ENCODE measurements at regions not wholly inside any gene's neighbourhood (a gene's known extent, or its start where the extent isn't known, plus 50 kb on each side); places are given as distances from the start of the nearest gene placed in this dataset.

DNA sequence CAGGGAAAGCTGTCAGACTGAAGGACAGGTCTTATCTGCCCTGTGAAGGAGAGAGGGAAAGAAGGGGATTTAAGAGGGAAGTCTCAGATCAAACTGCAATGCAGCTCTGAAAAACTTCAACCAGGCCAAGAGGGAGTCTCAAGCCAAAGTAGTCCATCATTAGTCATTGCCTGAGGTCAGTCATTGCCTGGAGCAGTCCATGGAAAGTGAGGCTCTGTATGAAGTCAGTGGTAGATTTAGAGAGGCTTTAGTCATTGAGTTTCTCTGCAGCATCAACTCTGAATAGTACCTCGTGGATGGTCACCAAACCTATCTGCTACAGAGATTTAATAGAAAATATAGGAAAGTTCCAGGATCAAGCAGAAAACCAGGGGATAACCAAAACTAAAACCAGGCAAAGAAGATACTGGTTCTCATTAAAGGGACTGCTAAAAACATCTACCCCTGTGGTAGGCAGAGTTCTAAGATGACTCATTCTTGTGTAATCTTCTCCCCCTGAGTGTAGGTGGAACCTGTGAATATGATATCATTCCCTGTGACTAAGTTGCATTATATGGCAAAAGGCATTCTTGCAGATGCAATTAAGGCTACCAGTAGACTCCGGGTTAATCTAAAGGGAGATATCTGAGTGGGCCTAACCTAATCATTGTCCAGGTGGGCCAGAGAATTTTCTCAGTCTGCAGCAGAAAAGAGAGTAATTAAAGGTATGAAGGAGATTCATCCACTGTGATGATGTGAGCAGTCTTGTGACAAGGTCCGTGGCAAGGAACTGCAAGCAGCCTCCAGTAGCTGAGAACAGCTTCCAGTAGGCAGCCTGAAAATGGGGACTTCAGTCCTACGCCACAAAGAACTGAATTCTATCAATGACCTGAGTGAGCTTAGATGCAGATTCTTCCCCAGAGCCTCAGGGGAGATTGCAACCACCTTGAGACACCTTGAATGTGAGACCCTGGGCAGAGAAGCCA is 123.1 kb downstream of the GALC start:
- H3K4me3 ChIP-seq (ENCODE audit: low read depth, low read length) = no peak overlapping the region
- H3K27me3 ChIP-seq (replicated peaks) = no peaks in the 10 kb centered on the region
- TF ChIP-seq, protein P1, sequence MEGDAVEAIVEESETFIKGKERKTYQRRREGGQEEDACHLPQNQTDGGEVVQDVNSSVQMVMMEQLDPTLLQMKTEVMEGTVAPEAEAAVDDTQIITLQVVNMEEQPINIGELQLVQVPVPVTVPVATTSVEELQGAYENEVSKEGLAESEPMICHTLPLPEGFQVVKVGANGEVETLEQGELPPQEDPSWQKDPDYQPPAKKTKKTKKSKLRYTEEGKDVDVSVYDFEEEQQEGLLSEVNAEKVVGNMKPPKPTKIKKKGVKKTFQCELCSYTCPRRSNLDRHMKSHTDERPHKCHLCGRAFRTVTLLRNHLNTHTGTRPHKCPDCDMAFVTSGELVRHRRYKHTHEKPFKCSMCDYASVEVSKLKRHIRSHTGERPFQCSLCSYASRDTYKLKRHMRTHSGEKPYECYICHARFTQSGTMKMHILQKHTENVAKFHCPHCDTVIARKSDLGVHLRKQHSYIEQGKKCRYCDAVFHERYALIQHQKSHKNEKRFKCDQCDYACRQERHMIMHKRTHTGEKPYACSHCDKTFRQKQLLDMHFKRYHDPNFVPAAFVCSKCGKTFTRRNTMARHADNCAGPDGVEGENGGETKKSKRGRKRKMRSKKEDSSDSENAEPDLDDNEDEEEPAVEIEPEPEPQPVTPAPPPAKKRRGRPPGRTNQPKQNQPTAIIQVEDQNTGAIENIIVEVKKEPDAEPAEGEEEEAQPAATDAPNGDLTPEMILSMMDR (IDR thresholded peaks at IDR 0.05; ENCODE audit: low read depth, low read length, missing control alignments) = no peak
- in situ Hi-C loops (cut with HindIII; ENCODE audit: low pct_ligation_motif_present, low sequenced_read_pairs) = no loop called here
- no peak overlapping the region for H3K27ac ChIP-seq
- no peaks in the 10 kb centered on the region for H3K36me3 ChIP-seq (replicated peaks)
- no peak for DNase-seq

GRCh38 chr14:87868920-87869319 is 124.1 kb downstream of the GALC start:
- DNase-seq = no peak
- H3K36me3 ChIP-seq (replicated peaks) = no peaks in the 10 kb centered on the region
- no peak overlapping the region for H3K27ac ChIP-seq
- H3K4me3 ChIP-seq (ENCODE audit: low read depth, low read length) = no peak overlapping the region
- TF ChIP-seq, protein P1 (IDR thresholded peaks at IDR 0.05; ENCODE audit: low read depth, low read length, missing control alignments) = no peak
- in situ Hi-C loops (cut with HindIII; ENCODE audit: low pct_ligation_motif_present, low sequenced_read_pairs) = no loop called here
- H3K27me3 ChIP-seq (replicated peaks) = no peaks in the 10 kb centered on the region

DNA sequence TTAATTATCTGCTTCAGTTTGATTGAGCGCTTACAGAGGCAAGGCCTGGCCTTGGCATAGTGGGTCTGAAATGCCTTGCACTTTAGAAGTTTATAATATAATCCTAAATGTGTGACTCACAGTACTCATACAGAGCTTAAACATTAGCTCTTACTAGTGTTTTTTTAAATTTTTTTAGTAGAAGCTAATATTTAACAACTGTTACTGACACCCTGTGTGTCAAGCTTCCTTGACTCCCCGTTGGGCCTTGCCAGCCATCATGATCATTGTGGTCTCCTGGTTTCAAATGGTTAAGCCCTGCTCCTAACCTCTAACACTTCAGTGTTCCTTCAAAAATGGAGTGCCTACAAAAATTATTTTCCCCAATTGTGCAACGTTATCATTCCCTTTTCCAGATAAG is 126.9 kb downstream of the GALC start:
- no peak overlapping the region for H3K27ac ChIP-seq
- in situ Hi-C loops (cut with HindIII; ENCODE audit: low pct_ligation_motif_present, low sequenced_read_pairs) = no loop called here

DNA sequence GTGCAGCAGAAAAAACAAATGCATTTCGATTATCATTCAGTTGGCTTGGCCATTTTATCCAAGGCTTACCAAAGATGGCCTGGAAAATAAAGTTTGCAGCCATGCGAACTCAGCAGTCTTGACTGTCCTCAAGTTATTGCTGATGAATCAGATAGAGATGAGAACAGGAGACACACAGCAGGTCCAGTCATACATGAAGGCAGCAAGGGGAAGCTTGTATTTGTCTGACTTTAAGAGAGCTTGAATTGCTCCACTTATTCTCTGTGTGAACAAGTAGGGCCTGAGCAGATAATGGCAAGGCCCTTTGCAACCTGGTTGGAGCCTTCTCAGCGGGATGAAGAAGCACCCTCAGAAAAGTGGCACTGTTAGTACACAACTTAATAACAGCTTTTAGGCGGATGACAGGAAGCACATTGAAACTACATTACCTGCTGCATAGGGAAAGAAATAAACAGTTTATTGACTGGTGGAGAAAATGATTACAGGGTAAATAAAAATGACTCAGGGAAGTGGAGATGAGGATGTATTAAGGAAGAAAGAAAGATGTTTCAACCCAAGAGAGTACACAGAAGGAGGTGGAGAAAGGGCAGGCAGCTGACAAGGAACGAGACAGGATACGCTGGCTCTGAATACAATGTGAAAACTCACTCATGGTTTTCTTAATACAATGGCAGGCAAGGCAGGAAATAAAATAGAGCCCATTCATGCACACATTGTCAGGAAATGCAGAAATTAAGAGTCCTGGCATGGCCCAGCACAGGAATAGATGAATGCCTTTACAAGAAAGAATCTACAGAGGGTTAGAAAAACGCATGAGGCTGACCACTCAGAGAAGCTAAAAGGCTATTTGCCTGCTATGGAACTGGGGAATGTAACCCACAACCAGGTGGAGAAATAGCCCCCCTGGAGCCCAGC is 128.4 kb downstream of the GALC start:
- no peak overlapping the region for H3K4me3 ChIP-seq (ENCODE audit: low read depth, low read length)
- DNase-seq = no peak
- TF ChIP-seq, protein P1 (IDR thresholded peaks at IDR 0.05; ENCODE audit: low read depth, low read length, missing control alignments) = no peak
- in situ Hi-C loops (cut with HindIII; ENCODE audit: low pct_ligation_motif_present, low sequenced_read_pairs) = no loop called here
- H3K27me3 ChIP-seq (replicated peaks) = no peaks in the 10 kb centered on the region
- no peak overlapping the region for H3K27ac ChIP-seq
- H3K36me3 ChIP-seq (replicated peaks) = no peaks in the 10 kb centered on the region

More for the DNA sequence above, 126.9 kb downstream of the GALC start:
- TF ChIP-seq, protein P1 (IDR thresholded peaks at IDR 0.05; ENCODE audit: low read depth, low read length, missing control alignments) = no peak
- DNase-seq = no peak
- Histone ChIP-seq H3K36me3 (replicated peaks) (no peaks in the 10 kb centered on the region), H3K27me3 (replicated peaks) (no peaks in the 10 kb centered on the region), H3K4me3 (ENCODE audit: low read depth, low read length) (no peak overlapping the region)

- Histone ChIP-seq H3K27ac (no peak overlapping the region), H3K27me3 (replicated peaks) (no peaks in the 10 kb centered on the region), H3K4me3 (ENCODE audit: low read depth, low read length) (no peak overlapping the region), H3K36me3 (replicated peaks) (no peaks in the 10 kb centered on the region)
- TF ChIP-seq, protein P1 (IDR thresholded peaks at IDR 0.05; ENCODE audit: low read depth, low read length, missing control alignments) = no peak
- DNase-seq = no peak
- in situ Hi-C loops (cut with HindIII; ENCODE audit: low pct_ligation_motif_present, low sequenced_read_pairs) = no loop called here
Measured at GRCh38 chr14:87863047-87863446, 129.9 kb downstream of the GALC start.
